ENCODE measurements at regions not wholly inside any gene's neighbourhood (a gene's known extent, or its start where the extent isn't known, plus 50 kb on each side); places are given as distances from the start of the nearest gene placed in this dataset.
"Not testable (repeated sequence)": the region's sequence is repeated elsewhere in the genome, so short reads cannot be mapped to it uniquely, and the experiment has no call there.

DNA sequence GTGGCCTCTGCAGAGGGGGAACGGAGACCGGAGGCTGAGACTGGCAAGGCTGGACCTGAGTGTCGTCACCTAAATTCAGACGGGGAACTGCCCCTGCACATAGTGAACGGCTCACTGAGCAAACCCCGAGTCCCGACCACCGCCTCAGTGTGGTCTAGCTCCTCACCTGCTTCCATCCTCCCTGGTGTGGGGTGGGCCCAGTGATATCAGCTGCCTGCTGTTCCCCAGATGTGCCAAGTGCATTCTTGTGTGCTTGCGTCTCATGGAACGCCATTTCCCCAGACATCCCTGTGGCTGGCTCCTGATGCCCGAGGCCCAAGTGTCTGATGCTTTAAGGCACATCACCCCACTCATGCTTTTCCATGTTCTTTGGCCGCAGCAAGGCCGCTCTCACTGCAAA lies 262.2 kb downstream of the OR4F29 start:
- TF ChIP-seq, protein P1, sequence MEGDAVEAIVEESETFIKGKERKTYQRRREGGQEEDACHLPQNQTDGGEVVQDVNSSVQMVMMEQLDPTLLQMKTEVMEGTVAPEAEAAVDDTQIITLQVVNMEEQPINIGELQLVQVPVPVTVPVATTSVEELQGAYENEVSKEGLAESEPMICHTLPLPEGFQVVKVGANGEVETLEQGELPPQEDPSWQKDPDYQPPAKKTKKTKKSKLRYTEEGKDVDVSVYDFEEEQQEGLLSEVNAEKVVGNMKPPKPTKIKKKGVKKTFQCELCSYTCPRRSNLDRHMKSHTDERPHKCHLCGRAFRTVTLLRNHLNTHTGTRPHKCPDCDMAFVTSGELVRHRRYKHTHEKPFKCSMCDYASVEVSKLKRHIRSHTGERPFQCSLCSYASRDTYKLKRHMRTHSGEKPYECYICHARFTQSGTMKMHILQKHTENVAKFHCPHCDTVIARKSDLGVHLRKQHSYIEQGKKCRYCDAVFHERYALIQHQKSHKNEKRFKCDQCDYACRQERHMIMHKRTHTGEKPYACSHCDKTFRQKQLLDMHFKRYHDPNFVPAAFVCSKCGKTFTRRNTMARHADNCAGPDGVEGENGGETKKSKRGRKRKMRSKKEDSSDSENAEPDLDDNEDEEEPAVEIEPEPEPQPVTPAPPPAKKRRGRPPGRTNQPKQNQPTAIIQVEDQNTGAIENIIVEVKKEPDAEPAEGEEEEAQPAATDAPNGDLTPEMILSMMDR (conservative IDR thresholded peaks at IDR 0.05), result not testable (repeated sequence)
- TF ChIP-seq EZH2 (IDR thresholded peaks at IDR 0.05; ENCODE audit: low read depth), result not testable (repeated sequence)

Measured in PC-9 (cell line).